GM12891 (cell line): ENCODE measurements at regions not wholly inside any gene's neighbourhood (a gene's known extent, or its start where the extent isn't known, plus 50 kb on each side); places are given as distances from the start of the nearest gene placed in this dataset.
A peak's percentile ranks its signal among the peaks of the same experiment; 100 is the strongest.

Experiments
- DNase-seq: peaks from one replicate; pipeline ENCODE4 v3.0.0; 2011; ENCODE audit warnings: low spot score; ENCODE audit not compliant: insufficient read length
- FAIRE-seq: peaks from 2 replicates; lab custom pipeline; 2011; peaks lifted over from hg19 to GRCh38; lab: Jason Lieb, UNC
- PAX5 ChIP-seq: IDR thresholded peaks from 2 replicates; pipeline ENCODE4 v1.6.1; 2011; ENCODE audit warnings: low read length, moderate library complexity, mild to moderate bottlenecking; ENCODE audit not compliant: insufficient read depth, severe bottlenecking
- POLR2A ChIP-seq: IDR thresholded peaks from 2 replicates; pipeline ENCODE4 v1.6.1; 2011; ENCODE audit warnings: low read depth, low read length, control low read depth
- POLR2AphosphoS5 ChIP-seq: IDR thresholded peaks from 2 replicates; pipeline ENCODE4 v1.6.1; 2011; ENCODE audit warnings: low read depth, low read length, control low read depth
- POU2F2 ChIP-seq: IDR thresholded peaks from 2 replicates; pipeline ENCODE4 v1.6.1; 2011; ENCODE audit warnings: low read depth, mild to moderate bottlenecking, control low read depth, low read length, moderate library complexity
- SPI1 ChIP-seq: IDR thresholded peaks from 2 replicates; pipeline ENCODE4 v1.6.1; 2011; ENCODE audit warnings: low read depth, low read length, control low read depth
- TAF1 ChIP-seq: IDR thresholded peaks from 2 replicates; pipeline ENCODE4 v1.6.1; 2011; ENCODE audit warnings: low read depth, low read length, control low read depth

DNA sequence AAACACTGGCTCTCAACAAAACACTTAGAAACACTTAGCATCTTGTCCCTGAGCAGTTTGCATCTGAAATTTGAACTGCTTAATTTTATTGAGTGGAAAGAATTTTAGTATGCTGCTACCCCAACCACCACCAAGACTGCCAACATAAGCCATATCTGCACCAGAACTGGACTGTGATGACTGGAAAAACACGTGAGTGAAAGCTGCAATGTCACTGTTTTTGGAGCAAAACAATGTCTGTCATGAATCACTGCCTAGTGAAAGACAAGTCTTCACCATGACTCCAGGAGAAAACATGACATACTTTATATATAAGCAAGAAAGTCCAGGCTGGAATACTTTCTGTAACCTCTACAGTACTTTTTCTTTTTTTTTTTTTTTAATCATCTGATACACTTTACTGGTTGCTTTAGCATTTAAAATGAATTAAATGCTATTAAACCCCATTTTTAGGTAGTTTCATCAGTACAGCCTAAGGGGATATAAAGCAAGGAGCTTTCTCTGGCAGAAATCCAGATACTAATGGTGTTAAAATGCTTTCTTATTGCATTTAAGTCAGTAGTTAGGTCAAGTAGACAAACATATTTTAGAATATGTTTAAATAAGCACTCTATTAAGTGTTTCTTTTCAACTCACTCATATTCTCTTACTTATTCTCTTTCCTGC is 2129.4 kb upstream of the PIK3C3 start:
- FAIRE-seq (no peak), DNase-seq (no peak)
- TF ChIP-seq PAX5 (no peak), POLR2A (no peak), POU2F2 (no peak), SPI1 (no peak), TAF1 (no peak), POLR2AphosphoS5 (no peak)

DNA sequence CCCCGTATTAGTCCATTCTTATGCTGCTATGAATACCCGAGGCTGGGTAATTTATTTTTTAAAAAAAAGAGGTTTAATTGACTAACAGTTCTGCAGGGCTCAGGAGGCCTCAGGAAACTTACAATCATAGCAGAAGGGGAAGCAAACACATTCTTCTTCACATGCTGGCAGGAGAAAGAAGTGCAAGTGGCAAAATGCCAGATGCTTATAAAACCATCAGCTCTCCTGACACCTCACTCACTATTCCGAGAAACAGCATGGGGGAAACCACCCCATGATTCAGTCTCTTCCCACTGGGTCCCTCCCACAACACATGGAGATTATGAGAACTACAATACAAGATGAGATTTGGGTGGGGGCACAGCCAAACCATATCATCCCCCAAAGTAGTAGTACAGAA is 2148.5 kb upstream of the PIK3C3 start:
- TF ChIP-seq TAF1 = no peak
- TF ChIP-seq POU2F2 = no peak
- no peak for TF ChIP-seq SPI1
- TF ChIP-seq POLR2A = no peak
- TF ChIP-seq POLR2AphosphoS5 = no peak
- TF ChIP-seq PAX5 = no peak
- FAIRE-seq (no peak), DNase-seq (no peak)

DNA sequence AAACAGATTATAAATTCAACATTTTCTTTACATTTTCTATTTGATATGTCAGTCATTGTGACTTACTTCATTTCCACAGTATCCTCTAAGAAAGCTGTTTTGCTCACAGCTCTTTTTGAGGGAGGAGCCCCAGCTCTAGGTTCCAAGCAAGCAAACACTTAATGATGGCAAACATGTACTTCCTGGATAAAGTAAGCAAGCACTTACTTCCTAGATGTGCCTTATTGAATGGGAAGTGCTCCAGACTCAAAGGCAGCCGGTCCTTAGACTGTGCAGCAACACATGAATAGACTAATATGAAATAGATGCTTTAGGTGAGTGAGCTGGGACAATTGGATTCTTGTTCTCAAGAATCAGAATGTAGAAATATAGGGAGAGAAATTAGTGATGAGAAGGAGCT is 2149.8 kb upstream of the PIK3C3 start:
- no peak for DNase-seq
- FAIRE-seq = no peak
- TF ChIP-seq POU2F2 = no peak
- no peak for TF ChIP-seq PAX5
- no peak for TF ChIP-seq POLR2AphosphoS5
- no peak for TF ChIP-seq TAF1
- no peak for TF ChIP-seq SPI1
- TF ChIP-seq POLR2A = no peak

DNA sequence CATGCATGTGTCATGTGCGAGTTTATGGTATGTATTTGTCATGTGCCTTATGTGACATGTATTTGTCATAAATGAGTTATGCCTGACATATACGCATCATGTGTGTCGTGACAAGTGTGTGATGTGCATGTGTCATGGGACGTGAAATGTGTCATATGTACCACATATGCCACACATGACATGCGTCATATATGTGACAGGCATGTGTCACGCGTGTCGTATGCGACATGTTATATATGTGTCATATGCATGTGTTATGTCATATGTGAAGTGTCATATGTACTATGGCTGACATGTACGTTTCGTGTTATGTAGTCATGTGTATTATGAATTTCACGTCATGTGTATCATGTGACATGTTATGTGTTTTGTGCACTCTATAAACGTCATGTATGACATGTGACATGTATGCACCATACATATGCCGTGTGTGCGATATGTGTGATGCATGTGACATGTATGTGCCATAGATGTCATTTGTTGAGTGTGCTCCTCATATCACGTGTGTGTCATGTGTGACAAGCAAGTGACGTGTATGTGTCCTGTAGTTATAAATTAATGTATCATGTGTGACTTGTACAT is 2152.3 kb upstream of the PIK3C3 start:
- TF ChIP-seq POLR2A = no peak
- TF ChIP-seq POLR2AphosphoS5 = no peak
- TF ChIP-seq SPI1 = no peak
- TF ChIP-seq TAF1 = no peak
- TF ChIP-seq PAX5 = no peak
- TF ChIP-seq POU2F2 = no peak
- no peak for DNase-seq
- peak; percentile 94 for FAIRE-seq

DNA sequence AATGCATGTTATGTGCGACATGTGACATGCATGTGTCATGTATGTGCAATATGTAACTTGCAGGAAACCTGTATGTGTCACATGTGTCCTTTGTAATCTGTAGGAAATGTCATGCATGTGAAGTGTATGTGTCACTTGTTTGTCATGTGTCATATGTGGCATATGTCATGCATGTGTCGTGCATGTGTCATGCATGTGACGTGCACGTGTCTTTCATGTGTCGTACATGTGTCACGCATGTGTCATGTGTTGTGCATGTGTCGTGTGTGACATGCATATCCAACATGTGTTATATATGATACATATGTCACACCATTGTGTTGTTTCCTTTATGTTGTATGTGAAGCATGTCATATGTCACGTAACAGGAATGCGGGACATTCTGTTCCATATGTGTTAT is 2153.2 kb upstream of the PIK3C3 start:
- no peak for TF ChIP-seq PAX5
- no peak for TF ChIP-seq POLR2AphosphoS5
- TF ChIP-seq SPI1 = no peak
- no peak for TF ChIP-seq POLR2A
- TF ChIP-seq TAF1 = no peak
- no peak for TF ChIP-seq POU2F2
- FAIRE-seq (no peak), DNase-seq (no peak)

DNA sequence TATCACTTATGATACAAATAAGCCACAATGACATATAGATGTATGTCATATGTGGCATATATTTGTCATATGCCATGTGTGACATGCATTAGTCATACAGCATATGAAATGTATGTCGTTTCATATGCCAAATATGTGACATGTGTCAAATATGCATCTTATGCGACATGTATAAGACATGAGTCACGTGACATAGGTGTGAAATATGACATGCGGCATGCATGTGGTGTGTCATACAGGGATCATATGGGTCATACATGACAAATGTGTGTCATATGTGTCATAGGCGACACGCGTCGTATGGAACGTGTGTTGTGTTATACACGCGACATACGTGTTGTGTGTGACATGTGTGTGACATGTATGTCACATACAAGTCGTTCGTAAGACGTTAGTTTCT is 2154.0 kb upstream of the PIK3C3 start:
- DNase-seq = no peak
- FAIRE-seq = peak; percentile 86

DNA sequence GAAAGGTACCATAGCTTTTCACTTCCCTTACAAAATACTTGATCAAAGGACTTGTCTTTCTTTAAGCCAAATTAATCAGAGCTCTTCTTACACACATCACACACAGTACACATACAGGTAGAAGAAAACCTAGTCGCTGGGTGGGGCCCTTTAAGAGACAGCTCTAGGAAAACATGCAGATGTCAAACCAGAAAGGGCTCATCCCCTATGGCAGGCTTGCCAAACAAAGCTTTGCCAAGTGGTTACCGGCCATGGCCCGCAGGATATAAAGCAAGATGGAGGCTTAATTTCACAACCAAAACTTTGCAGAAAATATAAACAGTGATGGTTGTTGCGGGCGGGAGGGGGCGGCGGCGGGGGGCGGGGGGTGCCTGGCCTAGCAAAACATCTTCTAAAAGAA is 2156.0 kb upstream of the PIK3C3 start:
- no peak for DNase-seq
- TF ChIP-seq POU2F2 = no peak
- TF ChIP-seq POLR2AphosphoS5 = no peak
- no peak for TF ChIP-seq PAX5
- FAIRE-seq = no peak

More for the DNA sequence above, 2154.0 kb upstream of the PIK3C3 start:
- TF ChIP-seq POLR2A = no peak
- no peak for TF ChIP-seq SPI1
- no peak for TF ChIP-seq POU2F2
- no peak for TF ChIP-seq TAF1
- no peak for TF ChIP-seq POLR2AphosphoS5
- TF ChIP-seq PAX5 = no peak

DNA sequence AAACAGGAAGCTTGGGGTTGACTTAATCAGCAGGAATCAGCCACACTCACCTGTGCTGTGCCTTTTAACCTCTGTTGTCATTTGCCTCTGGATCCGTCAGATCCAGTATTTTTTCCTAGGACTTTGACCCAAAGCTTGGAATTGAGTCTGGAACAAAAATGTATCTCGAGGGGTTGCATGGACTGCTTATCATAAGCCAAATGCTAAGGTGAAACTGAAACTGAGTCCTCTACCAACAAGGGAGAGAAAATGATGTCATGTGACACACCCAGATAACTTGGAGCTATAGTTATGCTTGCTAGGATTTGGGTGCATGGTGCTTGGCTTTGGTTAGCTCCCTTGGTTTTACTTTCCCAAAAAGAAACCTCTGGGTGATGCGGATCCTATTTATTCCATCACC is 2158.6 kb upstream of the PIK3C3 start:
- no peak for DNase-seq
- TF ChIP-seq POU2F2 (no peak), TAF1 (no peak), SPI1 (no peak)
- no peak for FAIRE-seq

DNA sequence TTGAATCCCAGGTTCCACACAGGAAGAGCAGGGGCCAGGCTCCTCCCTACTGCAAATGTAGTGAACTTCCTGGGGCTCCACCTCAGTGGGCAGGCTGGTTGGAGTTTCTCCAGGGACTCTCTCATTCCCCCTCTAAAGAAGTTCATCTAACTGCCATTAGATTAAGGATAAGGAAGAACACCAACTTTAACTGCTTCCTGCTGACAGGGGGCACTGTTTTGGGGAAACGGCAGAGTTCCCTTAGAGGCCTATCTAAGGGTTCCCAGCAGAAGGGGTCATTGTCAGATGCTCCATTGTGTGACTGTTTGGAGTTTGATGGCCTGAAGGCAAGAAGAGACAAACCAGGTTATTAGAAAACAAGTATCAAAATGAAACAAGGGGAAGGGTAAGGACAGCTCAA is 2159.7 kb upstream of the PIK3C3 start:
- no peak for DNase-seq

DNA sequence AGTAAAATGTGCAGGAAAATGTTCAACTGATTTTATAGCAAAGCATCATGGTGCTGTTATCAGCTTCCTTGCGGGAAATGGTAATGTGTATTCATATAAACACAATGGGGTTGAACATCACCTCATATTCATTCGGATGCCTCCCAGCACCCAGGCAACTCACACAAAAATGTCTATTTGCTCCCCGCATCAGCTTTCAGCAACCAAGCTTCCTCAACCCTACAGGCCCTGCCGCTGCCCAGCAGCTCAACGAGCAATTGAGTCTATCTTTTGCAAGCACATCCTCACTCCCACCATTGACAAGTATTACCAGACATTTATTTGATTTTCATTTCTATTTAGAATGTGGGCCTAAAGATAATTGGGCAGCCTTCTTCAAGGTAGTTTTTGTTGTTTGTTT is 2161.4 kb upstream of the PIK3C3 start:
- TF ChIP-seq POU2F2 = no peak
- TF ChIP-seq TAF1 = no peak
- TF ChIP-seq PAX5 = no peak
- TF ChIP-seq POLR2AphosphoS5 = no peak
- TF ChIP-seq SPI1 = no peak
- no peak for TF ChIP-seq POLR2A
- FAIRE-seq (no peak), DNase-seq (no peak)

More for the DNA sequence above, 2159.7 kb upstream of the PIK3C3 start:
- TF ChIP-seq PAX5 = no peak
- TF ChIP-seq POU2F2 = no peak
- TF ChIP-seq POLR2AphosphoS5 = no peak
- no peak for TF ChIP-seq TAF1
- TF ChIP-seq SPI1 = no peak
- TF ChIP-seq POLR2A = no peak
- no peak for FAIRE-seq

DNA sequence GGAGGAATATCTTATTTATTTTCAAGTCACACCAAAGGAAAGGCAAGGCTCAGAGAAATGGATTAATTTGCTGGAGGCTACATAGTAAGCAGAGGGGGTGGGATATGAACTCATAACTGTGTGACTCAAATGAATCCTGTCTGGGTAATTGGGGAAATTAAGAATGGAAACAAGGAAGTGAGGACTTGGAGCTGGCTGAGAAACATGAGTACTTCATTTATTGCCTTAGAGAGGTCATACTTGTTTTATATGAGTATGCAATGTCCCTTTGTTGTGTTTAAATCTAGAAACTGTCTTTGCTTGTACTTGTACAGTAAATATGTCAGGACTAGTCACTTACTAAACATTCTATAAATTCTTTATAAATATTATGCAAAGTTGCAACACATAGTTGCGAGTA is 2166.7 kb upstream of the PIK3C3 start:
- no peak for DNase-seq
- FAIRE-seq = no peak
- TF ChIP-seq SPI1 (no peak), TAF1 (no peak), POU2F2 (no peak), POLR2A (no peak), POLR2AphosphoS5 (no peak), PAX5 (no peak)
